ENCODE measurements at regions not wholly inside any gene's neighbourhood (a gene's known extent, or its start where the extent isn't known, plus 50 kb on each side); places are given as distances from the start of the nearest gene placed in this dataset.

DNA sequence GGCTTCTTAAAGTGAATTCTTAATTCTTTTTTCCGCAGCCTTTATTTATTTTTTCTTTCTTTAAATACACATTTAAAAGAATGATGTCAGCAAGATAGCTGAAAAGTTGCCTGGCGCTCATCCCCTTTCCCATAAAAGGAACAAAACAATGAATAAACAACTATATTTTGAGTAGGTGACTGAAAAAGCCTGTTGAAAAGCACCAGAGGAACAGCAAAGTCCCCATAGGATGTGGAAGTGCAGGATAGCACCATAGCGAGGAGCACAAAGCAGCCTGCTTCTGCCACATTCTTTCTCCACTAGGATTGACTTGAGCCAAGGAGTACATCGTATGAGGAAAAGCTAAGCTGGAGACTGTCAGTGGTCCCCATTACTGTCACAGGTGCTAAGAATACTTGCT is 754.9 kb downstream of the SQOR start:
- Histone ChIP-seq H4K8ac (replicated peaks; ENCODE audit: insufficient read length, low read depth, low read length) (no peak overlapping the region), H3K4ac (ENCODE audit: low read depth, low read length) (no peak overlapping the region), H3T11ph (ENCODE audit: low read length) (no peak overlapping the region), H2BK120ac (ENCODE audit: low read depth, low read length, poor library complexity, severe bottlenecking) (no peak overlapping the region), H3K79me2 (ENCODE audit: insufficient read depth, low read length) (no peaks in the 10 kb centered on the region), H2AK5ac (ENCODE audit: insufficient read length, low read length) (no peak overlapping the region), H4K5ac (ENCODE audit: insufficient read length, low read depth, low read length) (no peak overlapping the region), H3K27me3 (ENCODE audit: insufficient read depth, low read length) (no peaks in the 10 kb centered on the region), H4K20me1 (ENCODE audit: control insufficient read depth, insufficient read depth, insufficient read length) (no peaks in the 10 kb centered on the region), H3K4me1 (ENCODE audit: insufficient read depth, low read length) (no peaks in the 10 kb centered on the region), H4K91ac (ENCODE audit: insufficient read length, low read depth, low read length) (no peak overlapping the region), H3K14ac (ENCODE audit: insufficient read depth, low read length) (no peak overlapping the region; the same call in 1 of the 2 replicates), H2AFZ (ENCODE audit: low read length) (no peak overlapping the region), H2BK12ac (ENCODE audit: insufficient read length, low read depth, low read length) (no peak overlapping the region), H3K23ac (ENCODE audit: insufficient read length, low read depth, low read length) (no peak overlapping the region), H2BK5ac (ENCODE audit: insufficient read length, low read length) (no peak overlapping the region), H3K27ac (ENCODE audit: insufficient read length, low read depth, low read length) (no peak overlapping the region), H3K18ac (ENCODE audit: insufficient read length, low read depth, low read length) (no peak overlapping the region), H3K23me2 (ENCODE audit: insufficient read length, low read depth, low read length, poor library complexity, severe bottlenecking) (no peaks in the 10 kb centered on the region), H3K56ac (ENCODE audit: insufficient read length, low read depth, low read length) (no peak overlapping the region), H3K4me2 (ENCODE audit: insufficient read depth, insufficient read length, low read length) (no peak overlapping the region), H3K9me3 (ENCODE audit: control insufficient read depth, low read depth, low read length) (no peaks in the 10 kb centered on the region), H2BK20ac (ENCODE audit: low read depth, low read length, poor library complexity, severe bottlenecking) (no peak overlapping the region), H3K9ac (ENCODE audit: extremely low read depth, insufficient read length, low read length) (no peak overlapping the region), H2BK15ac (ENCODE audit: low read depth, low read length) (no peak overlapping the region), H3K79me1 (ENCODE audit: insufficient read depth, low read depth, low read length, poor library complexity, severe bottlenecking) (no peaks in the 10 kb centered on the region)
- no peaks in the 10 kb centered on the region for H3K36me3 Mint-ChIP-seq (ENCODE audit: insufficient read depth in 1 of 3, low read depth in 3 of 3)
- H3K9me3 Mint-ChIP-seq: no peaks in the 10 kb centered on the region
- TF ChIP-seq, protein P1, sequence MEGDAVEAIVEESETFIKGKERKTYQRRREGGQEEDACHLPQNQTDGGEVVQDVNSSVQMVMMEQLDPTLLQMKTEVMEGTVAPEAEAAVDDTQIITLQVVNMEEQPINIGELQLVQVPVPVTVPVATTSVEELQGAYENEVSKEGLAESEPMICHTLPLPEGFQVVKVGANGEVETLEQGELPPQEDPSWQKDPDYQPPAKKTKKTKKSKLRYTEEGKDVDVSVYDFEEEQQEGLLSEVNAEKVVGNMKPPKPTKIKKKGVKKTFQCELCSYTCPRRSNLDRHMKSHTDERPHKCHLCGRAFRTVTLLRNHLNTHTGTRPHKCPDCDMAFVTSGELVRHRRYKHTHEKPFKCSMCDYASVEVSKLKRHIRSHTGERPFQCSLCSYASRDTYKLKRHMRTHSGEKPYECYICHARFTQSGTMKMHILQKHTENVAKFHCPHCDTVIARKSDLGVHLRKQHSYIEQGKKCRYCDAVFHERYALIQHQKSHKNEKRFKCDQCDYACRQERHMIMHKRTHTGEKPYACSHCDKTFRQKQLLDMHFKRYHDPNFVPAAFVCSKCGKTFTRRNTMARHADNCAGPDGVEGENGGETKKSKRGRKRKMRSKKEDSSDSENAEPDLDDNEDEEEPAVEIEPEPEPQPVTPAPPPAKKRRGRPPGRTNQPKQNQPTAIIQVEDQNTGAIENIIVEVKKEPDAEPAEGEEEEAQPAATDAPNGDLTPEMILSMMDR (conservative IDR thresholded peaks at IDR 0.05): no peak
- H3K4me3 Mint-ChIP-seq: no peak overlapping the region
- no peaks in the 10 kb centered on the region; the same call in 1 of the 2 replicates for H3K27me3 Mint-ChIP-seq (ENCODE audit: low read depth)
- DNase-seq: no peak
- H3K27ac Mint-ChIP-seq: no peak overlapping the region; a peak in 2 of 7 replicates
- peaks cover 6 to 8% of the 10 kb centered on the region in 2 experiments for H3K4me1 Mint-ChIP-seq
- no CpG with 5 or more reads among the region's 4 CpGs for WGBS (ENCODE audit: extremely low coverage, insufficient read length, low lambda C conversion rate)

All from H9 (cell line).